Lung (tissue), 11 donors: ENCODE measurements at regions not wholly inside any gene's neighbourhood (a gene's known extent, or its start where the extent isn't known, plus 50 kb on each side); places are given as distances from the start of the nearest gene placed in this dataset.

ENCODE experiments used
- ATAC-seq: fragments of 200-7000 bp; cut with Tn5 transposase; one replicate; pipeline ENCODE4 v1.9.1; 2020; ENCODE audit warnings: moderate number of reproducible peaks; ENCODE audit not compliant: insufficient read depth, low FRiP score
- DNase-seq, 3 donors: peaks; one replicate each; pipeline ENCODE4 v3.0.0-alpha.2; 2013 to 2017
- H3K27ac ChIP-seq, 2 donors: one replicate each; pipeline ENCODE4 v1.5.1; 2013; ENCODE audit warnings: mild to moderate bottlenecking in 2 of 2, moderate library complexity in 2 of 2, control low read depth in 1 of 2, inconsistent platforms in 1 of 2, low read depth in 1 of 2, low read length in 1 of 2
- H3K27me3 ChIP-seq, 3 donors: one replicate each; pipeline ENCODE4 v1.5.1; 2013; ENCODE audit warnings: low read length in 2 of 3; ENCODE audit not compliant: control insufficient read depth in 3 of 3, insufficient read depth in 3 of 3
- H3K36me3 ChIP-seq, 4 donors: one replicate each; pipeline ENCODE4 v1.5.1; 2013; ENCODE audit warnings: low read length in 4 of 4, mild to moderate bottlenecking in 1 of 4, moderate library complexity in 1 of 4; ENCODE audit not compliant: control insufficient read depth in 4 of 4, insufficient read depth in 4 of 4
- H3K4me1 ChIP-seq, 5 donors: one replicate each; pipeline ENCODE4 v1.5.1; 2013; ENCODE audit warnings: low read length in 5 of 5, mild to moderate bottlenecking in 2 of 5, moderate library complexity in 1 of 5; ENCODE audit not compliant: control insufficient read depth in 5 of 5, insufficient read depth in 5 of 5
- H3K4me3 ChIP-seq: one replicate; pipeline ENCODE4 v1.5.1; 2013; ENCODE audit warnings: mild to moderate bottlenecking, control low read depth, moderate library complexity
- H3K9ac ChIP-seq, 2 donors: one replicate each; pipeline ENCODE4 v1.5.1; 2013; ENCODE audit warnings: low read length in 2 of 2, control low read depth in 1 of 2; ENCODE audit not compliant: insufficient read depth in 1 of 2
- H3K9me3 ChIP-seq, 4 donors: one replicate each; pipeline ENCODE4 v1.5.1; 2013; ENCODE audit warnings: low read length in 3 of 4, mild to moderate bottlenecking in 1 of 4, moderate library complexity in 1 of 4; ENCODE audit not compliant: control insufficient read depth in 4 of 4, insufficient read depth in 3 of 4
- WGBS, 2 donors: extraction: QIAGEN DNeasy Blood & Tissue Kit; methylation state at CpG; one replicate each; pipeline ENCODE4 v1.1.7; 2013; 5-methylcytosine and 5-hydroxymethylcytosine counted together
- TF ChIP-seq, protein P1 (sequence below): IDR thresholded peaks from 2 replicates; pipeline ENCODE4 v1.5.1; 2012; ENCODE audit warnings: mild to moderate bottlenecking; ENCODE audit errors: control extremely low read depth, extremely low read depth
- donor health status: control.
- donor health status: control.
- donor health status: Bipolar disorder and iron deficiency.
- donor health status: healthy.
- donor health status: DM: yes; HTN: yes; CAD: no.

DNA sequence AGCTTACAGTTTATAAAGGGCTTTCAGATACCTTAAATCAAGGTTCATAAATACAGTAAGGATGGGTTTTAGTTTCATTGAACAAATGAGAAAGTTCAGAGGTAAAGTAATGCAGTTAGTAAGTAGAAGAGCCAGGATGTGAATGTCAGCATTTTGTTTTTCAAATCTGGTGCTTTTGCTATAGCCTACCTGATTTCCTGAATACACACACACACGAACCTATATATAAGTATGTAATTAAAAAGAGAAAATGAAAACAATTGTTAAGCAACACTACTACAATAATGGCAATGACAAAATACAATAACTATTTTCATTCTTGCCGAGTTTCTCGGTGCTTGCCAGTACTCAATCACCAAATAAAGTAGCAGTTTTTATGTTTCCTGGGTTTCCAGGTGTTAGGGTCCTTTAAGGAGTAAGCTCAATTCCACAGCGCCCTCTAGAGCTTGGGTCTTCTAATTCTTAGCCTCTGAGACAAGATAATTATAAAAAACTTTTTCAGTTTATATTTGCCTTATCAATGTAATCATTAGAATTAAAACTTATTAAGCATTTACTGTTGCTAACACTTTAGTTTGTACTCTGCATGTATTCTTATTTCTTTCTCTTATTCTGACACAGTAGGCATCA lies 512.9 kb upstream of the ACVR2A start:
- TF ChIP-seq, protein P1, sequence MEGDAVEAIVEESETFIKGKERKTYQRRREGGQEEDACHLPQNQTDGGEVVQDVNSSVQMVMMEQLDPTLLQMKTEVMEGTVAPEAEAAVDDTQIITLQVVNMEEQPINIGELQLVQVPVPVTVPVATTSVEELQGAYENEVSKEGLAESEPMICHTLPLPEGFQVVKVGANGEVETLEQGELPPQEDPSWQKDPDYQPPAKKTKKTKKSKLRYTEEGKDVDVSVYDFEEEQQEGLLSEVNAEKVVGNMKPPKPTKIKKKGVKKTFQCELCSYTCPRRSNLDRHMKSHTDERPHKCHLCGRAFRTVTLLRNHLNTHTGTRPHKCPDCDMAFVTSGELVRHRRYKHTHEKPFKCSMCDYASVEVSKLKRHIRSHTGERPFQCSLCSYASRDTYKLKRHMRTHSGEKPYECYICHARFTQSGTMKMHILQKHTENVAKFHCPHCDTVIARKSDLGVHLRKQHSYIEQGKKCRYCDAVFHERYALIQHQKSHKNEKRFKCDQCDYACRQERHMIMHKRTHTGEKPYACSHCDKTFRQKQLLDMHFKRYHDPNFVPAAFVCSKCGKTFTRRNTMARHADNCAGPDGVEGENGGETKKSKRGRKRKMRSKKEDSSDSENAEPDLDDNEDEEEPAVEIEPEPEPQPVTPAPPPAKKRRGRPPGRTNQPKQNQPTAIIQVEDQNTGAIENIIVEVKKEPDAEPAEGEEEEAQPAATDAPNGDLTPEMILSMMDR, result peak; percentile 13
- WGBS, 2 donors, result 34 to 59% methylated on average over 4 of the region's 4 CpGs
- no peak overlapping the region for H3K9ac ChIP-seq
- peaks cover 0 to 2% (median 0%) of the 10 kb centered on the region in 5 donors for H3K4me1 ChIP-seq
- no peaks in the 10 kb centered on the region for H3K27me3 ChIP-seq
- H3K27ac ChIP-seq, result no peak overlapping the region
- ATAC-seq (no peak), DNase-seq (peak in 1 of 3 donors; percentile 34)
- H3K36me3 ChIP-seq, result no peaks in the 10 kb centered on the region
- no peaks in the 10 kb centered on the region for H3K9me3 ChIP-seq
- H3K4me3 ChIP-seq, result no peak overlapping the region

DNA sequence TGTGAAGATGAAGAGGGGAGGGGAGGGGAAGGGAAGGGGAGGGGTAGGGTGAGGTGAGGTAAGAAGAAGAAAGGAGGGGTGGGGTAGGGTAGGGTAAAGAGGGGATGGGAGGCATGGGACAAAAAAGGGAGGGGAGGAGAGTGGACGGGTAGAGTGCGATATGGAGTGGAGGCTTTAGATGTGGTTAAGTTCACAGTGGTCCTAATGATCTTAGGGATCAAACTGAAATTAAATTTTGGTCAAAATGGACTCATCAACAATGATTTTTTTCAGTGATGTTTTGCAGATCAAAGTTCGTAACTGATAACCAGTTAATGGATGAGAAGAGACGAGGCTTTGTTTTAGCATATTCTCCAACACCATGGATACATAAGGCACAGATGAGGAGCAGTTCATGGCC lies 513.9 kb upstream of the ACVR2A start:
- Histone ChIP-seq H3K4me3 (no peak overlapping the region), H3K4me1 (peaks cover 0 to 2% (median 0%) of the 10 kb centered on the region in 5 donors), H3K27me3 (no peaks in the 10 kb centered on the region), H3K9me3 (no peaks in the 10 kb centered on the region), H3K27ac (no peak overlapping the region), H3K36me3 (no peaks in the 10 kb centered on the region), H3K9ac (no peak overlapping the region)
- no peak for ATAC-seq
- 92% methylated on average over 4 of the region's 4 CpGs for WGBS, 2 donors
- no peak for DNase-seq
- TF ChIP-seq, protein P1, result no peak

DNA sequence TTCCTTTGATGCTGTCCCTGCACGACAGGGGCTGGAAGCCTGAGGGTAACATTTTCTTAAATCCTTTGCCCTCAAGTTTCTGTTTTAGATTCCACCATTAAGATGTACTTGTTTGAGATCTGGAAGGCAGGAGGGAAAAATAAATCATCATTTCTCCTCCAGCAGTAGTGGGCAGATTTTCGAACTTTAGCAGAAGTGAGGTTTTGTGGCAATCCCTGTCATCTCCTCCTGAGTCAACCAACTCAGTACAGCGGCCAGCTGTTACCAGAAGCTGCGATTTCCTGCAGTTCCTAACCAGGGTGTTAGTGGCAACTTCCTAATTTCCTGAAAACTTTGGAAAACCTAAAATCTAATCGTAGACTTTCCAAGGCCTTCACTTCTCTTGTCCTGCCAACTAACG lies 517.2 kb upstream of the ACVR2A start:
- no peak for ATAC-seq
- WGBS, 2 donors, result 18 to 26% methylated on average over 6 of the region's 6 CpGs
- peaks cover 0 to 2% (median 0%) of the 10 kb centered on the region in 5 donors for H3K4me1 ChIP-seq

More for the DNA sequence above, 517.2 kb upstream of the ACVR2A start:
- Histone ChIP-seq H3K9me3 (no peaks in the 10 kb centered on the region), H3K4me3 (no peak overlapping the region), H3K27ac (no peak overlapping the region), H3K27me3 (no peaks in the 10 kb centered on the region), H3K36me3 (no peaks in the 10 kb centered on the region), H3K9ac (no peak overlapping the region)
- TF ChIP-seq, protein P1, result no peak
- DNase-seq, result peak in 1 of 3 donors; percentile 18
